CD4-positive, alpha-beta T cell treated with Interleukin-15 for 4 hours (primary cell): ENCODE measurements at regions not wholly inside any gene's neighbourhood (a gene's known extent, or its start where the extent isn't known, plus 50 kb on each side); places are given as distances from the start of the nearest gene placed in this dataset.
"Not testable (repeated sequence)": the region's sequence is repeated elsewhere in the genome, so short reads cannot be mapped to it uniquely, and the experiment has no call there.

Experiments used
- DNase-seq: peaks from one replicate; pipeline ENCODE4 v3.0.0-alpha.2; 2020; ENCODE audit warnings: low spot score

- no peak for DNase-seq
These were observed 1673.9 kb upstream of the WWC1 start for GRCh38 chr5:166617507-166617906.

GRCh38 chr5:166618526-166618925, 1672.9 kb upstream of the WWC1 start:
- DNase-seq: no peak

DNA sequence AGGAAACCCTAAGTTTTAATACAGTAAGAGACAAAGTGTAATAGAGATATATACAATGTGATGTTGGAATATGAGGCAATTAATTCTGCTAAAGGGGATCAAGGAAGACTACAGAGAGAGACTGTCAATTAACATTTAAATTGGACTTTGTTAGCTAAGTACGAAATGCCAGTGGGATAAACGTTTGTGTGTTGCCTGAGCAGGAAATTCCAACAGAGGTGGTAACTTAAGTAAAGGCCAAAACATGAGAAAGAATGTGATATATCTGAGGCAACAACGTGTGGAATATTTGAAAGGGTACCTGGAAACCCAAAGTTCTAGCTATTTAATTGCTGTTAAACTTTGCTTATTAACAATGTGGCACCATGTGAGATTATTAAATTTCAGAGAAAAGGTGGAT, 1666.9 kb upstream of the WWC1 start:
- DNase-seq: no peak

GRCh38 chr5:166625210-166625865, 1666.1 kb upstream of the WWC1 start:
- no peak for DNase-seq

DNA sequence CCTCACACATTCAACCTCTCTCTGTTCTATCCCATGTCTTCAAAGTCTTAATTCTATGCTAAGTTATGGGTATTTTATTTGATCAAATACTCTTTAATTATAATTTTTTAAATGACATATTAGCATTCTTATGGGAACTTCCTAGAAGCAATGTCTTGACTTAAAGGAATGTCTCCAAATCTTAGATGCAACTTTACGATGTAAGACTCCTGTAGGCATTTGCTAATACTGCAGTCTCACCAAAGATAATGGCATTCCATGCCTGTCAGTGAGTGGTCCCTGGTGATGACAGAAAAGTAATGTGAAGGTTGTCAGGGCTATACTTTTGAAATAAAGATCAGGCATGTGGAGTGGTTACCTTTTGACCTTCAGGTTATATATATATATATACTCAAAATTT, 1654.2 kb upstream of the WWC1 start:
- DNase-seq: no peak

DNA sequence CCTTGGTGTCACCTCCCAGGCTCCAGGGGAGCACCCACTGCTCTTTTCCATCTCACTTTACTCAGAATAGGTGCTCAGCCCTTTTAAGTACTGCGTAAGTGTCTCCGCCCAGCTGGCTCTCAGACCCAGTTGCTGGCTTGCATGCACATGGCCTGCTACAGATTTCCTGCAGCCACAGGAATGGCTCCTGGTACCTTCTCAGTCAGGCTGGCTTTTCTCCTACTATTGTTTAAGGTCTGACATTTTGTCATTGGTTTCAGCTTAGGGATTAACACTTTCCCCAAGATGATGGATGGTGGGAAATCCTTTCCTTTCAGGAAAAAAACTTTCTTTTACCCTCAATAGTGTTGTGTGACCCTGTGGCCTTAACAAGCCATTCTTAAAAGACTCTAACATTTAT, 1652.3 kb upstream of the WWC1 start:
- no peak for DNase-seq

- DNase-seq: not testable (repeated sequence)
These were observed 1651.3 kb upstream of the WWC1 start for GRCh38 chr5:166640136-166640535.

DNA sequence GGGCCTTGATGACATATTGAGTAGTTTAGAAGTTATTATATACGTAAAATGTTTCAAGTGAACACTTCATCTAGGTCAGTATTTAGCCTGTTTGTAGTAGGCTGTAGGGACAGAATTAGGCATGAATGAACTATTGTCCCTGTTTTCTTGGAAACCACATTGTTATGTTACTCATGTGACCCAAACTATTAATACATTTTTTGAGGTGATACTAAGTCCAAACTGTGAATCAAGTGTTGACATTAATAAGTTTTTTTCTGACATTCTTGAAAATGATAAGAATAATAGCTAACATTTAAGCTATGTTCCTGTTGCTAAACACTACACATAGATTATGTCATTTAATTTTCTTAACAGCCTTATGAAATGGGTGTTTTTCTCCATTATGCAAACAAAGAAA, 1642.7 kb upstream of the WWC1 start:
- no peak for DNase-seq

- no peak for DNase-seq
These were observed 1641.8 kb upstream of the WWC1 start for GRCh38 chr5:166649676-166650075.

- no peak for DNase-seq
These were observed 1640.2 kb upstream of the WWC1 start for GRCh38 chr5:166651234-166651633.

GRCh38 chr5:166671811-166672210, 1619.6 kb upstream of the WWC1 start:
- no peak for DNase-seq

GRCh38 chr5:166672431-166672830, 1619.0 kb upstream of the WWC1 start:
- DNase-seq: no peak

DNA sequence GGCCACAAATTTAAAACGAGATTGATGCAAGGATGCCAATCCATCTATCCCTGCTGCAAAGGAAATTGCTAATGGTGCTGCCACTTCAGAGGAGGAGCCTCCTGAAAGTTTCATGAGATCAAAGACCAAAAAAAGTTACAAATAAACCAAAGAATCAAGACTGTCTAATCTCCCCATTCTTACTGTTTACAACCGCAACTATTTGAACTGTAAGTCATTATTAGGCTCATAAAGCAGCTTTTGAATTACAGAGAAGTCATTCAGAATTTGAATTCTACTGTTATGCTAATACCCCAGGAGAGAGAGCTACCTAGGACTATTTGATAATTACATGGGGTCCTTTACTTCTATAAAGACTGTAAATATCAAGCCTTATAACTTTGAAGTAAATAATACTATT, 1613.6 kb upstream of the WWC1 start:
- no peak for DNase-seq

- no peak for DNase-seq
These were observed 1612.1 kb upstream of the WWC1 start for GRCh38 chr5:166679331-166679730.

DNA sequence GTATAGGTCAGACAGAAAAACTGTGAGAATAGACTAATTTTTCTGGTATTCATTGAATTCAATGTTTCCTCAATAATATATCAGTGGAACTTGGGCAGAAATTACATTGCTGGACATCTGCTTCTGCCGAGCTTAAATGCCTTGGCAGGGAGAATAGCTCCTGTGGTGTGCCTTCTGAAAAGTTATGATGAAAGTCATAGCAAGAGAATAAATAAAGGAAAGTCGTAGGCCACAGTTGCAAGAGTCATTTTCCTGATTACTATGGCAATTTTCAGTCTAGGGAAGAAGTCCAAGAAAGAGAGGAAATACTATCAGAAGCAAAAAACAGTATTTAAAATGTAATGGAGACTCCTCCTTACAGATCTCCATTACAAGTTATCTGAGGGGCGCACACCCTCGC, 1596.1 kb upstream of the WWC1 start:
- no peak for DNase-seq

DNA sequence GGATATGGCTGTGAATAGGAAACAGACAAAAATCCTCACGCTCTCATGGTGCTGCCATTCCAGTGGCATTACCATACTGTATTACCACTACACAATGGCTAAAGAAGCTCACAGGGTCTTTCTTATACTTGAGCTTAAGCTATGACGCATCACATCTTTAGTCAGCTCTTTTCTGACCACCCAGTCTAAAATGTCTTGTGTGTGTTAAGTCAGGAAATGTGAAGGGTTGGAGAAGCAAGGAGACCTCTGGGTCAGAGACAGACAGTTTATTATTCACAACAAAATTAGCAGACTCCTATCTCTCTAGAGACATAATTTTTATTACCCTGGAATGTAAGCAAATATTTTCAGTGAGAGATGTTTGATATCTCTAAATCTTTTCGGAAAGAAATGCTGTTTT, 1583.2 kb upstream of the WWC1 start:
- DNase-seq: no peak

GRCh38 chr5:166709691-166710090, 1581.8 kb upstream of the WWC1 start:
- no peak for DNase-seq

GRCh38 chr5:166710271-166710670, 1581.2 kb upstream of the WWC1 start:
- DNase-seq: no peak

DNA sequence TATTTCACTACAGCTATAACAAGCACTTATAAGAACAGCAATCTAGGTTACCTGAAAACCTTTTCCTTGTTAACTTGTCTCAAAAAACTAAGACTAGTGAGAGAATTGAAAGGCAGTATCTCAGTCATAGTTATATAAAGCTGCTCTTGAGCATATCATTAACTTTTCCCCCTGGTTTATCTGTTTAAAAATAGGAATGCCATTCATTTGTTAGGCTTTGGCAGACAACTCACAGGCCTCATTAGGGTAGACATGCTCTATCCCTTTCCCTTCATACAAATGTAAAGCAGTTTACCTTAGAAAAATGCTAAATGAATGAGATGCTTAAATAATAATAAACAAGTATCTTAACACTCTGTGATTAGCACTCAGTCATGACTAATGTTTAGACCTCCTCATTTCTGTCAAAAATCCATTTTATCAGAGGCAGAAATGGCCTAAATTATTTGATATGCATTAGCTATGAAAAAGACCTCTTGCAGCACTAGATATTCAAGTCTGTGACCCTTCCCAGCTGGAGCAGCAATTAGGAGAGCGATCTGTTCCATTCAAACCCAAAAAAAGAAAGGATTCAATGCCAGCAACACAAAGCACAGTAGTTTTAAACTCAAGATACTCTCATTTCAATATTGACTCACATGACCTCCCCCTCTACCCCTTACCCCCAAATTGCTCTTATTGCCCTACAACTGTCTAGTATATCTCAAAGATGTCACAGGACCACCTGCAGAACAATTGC, 1578.8 kb upstream of the WWC1 start:
- no peak for DNase-seq

- DNase-seq: no peak
These were observed 1578.2 kb upstream of the WWC1 start for GRCh38 chr5:166713295-166713694.

GRCh38 chr5:166716856-166717492, 1574.5 kb upstream of the WWC1 start:
- DNase-seq: no peak

GRCh38 chr5:166719991-166720390, 1571.5 kb upstream of the WWC1 start:
- no peak for DNase-seq

GRCh38 chr5:166722939-166723338, 1568.5 kb upstream of the WWC1 start:
- no peak for DNase-seq
